WI38 (cell line): ENCODE measurements at regions not wholly inside any gene's neighbourhood (a gene's known extent, or its start where the extent isn't known, plus 50 kb on each side); places are given as distances from the start of the nearest gene placed in this dataset.
"Not testable (repeated sequence)": the region's sequence is repeated elsewhere in the genome, so short reads cannot be mapped to it uniquely, and the experiment has no call there.

Source experiments
- H3K4me3 ChIP-seq: 2 replicates; pipeline ENCODE4 v1.5.1; 2011; ENCODE audit warnings: low read depth, mild to moderate bottlenecking, control low read depth, low read length
- TF ChIP-seq, protein P1 (sequence below): IDR thresholded peaks from 2 replicates; pipeline ENCODE4 v1.5.1; 2012; ENCODE audit warnings: low read depth, mild to moderate bottlenecking, control low read depth, low read length

GRCh38 chr2:31764169-31764568 is 183.4 kb upstream of the SRD5A2 start:
- TF ChIP-seq, protein P1, sequence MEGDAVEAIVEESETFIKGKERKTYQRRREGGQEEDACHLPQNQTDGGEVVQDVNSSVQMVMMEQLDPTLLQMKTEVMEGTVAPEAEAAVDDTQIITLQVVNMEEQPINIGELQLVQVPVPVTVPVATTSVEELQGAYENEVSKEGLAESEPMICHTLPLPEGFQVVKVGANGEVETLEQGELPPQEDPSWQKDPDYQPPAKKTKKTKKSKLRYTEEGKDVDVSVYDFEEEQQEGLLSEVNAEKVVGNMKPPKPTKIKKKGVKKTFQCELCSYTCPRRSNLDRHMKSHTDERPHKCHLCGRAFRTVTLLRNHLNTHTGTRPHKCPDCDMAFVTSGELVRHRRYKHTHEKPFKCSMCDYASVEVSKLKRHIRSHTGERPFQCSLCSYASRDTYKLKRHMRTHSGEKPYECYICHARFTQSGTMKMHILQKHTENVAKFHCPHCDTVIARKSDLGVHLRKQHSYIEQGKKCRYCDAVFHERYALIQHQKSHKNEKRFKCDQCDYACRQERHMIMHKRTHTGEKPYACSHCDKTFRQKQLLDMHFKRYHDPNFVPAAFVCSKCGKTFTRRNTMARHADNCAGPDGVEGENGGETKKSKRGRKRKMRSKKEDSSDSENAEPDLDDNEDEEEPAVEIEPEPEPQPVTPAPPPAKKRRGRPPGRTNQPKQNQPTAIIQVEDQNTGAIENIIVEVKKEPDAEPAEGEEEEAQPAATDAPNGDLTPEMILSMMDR, result no peak
- no peak overlapping the region for H3K4me3 ChIP-seq

GRCh38 chr2:31762085-31762484 is 181.3 kb upstream of the SRD5A2 start:
- TF ChIP-seq, protein P1, result no peak
- no peak overlapping the region for H3K4me3 ChIP-seq

GRCh38 chr2:31757351-31757750 is 176.6 kb upstream of the SRD5A2 start:
- H3K4me3 ChIP-seq, result not testable (repeated sequence)

- not testable (repeated sequence) for H3K4me3 ChIP-seq
Measured at GRCh38 chr2:31748746-31749145, 168.0 kb upstream of the SRD5A2 start.

DNA sequence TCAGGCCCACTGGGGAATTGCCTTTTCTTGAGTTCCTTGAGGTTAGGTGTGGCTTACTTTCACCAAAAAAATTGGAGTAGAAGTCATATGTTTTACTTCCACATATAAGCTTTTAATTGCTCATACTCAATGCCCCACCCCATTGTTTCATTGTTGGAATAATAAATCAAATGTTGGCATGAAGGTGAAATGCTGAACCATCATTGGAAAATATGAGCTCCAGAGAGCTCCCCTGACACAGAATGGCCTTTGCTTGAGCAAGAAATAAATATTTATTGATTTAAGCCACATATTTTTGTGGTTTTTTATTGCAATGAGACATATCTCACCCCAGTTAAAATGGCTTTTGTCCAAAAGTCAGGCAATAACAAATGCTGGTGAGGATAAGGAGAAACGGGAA is 167.3 kb upstream of the SRD5A2 start:
- no peak overlapping the region for H3K4me3 ChIP-seq
- TF ChIP-seq, protein P1, result no peak

DNA sequence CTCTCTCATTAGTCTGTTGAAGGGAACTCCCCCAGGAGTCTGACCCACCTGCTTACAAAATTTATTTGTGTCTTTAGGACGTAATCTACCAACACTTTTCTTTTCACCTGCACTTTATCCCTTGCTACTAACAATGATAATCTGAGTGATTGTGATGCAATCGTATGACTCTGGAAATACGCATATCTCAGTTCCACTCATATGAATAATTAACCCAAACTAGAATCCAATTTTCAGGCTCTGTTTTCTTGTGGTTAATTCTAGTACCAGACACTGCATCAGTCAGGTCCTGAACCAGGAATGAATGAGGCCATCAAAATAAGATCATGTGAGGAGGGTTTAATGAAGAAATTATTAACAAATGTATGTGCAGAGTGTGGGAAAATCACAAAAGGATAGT is 158.4 kb upstream of the SRD5A2 start:
- TF ChIP-seq, protein P1, result no peak
- H3K4me3 ChIP-seq, result no peak overlapping the region

DNA sequence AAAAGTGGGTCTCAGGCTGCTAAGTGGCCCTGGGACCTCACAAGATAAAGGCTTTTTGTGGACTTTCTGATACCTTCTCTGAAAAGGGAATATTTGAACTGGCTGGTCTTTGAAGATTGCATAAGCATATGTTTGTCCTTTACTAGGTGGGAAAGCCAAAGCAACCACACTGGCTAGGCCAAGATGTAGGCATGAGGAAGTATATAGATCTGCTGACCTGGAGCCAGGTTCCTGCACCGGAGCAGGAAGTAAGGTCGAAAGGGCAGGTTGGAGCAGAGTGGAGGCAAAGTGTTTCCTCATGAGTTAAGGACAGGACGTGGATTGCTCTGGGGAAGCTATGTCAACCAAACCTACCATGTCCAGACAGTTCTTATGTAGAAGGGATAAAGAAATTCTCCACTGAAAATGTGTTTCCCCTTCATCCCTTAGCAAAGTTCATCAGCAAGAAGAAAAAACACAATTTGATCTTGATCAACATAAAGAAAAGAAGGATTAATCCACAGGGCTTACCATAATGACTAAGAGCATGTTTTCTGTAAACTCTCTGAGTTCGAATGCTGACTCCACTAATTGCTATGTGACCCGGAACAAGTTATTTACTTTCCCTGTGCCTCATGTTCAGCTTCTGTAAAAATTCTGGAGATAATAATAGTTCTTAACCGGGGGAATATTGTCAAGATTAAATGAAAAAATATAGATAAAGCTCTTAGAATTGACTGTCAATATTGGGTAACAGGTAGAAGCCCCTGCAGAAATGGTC is 156.1 kb upstream of the SRD5A2 start:
- H3K4me3 ChIP-seq, result no peak overlapping the region

GRCh38 chr2:31735716-31736115 is 155.0 kb upstream of the SRD5A2 start:
- no peak overlapping the region for H3K4me3 ChIP-seq
- TF ChIP-seq, protein P1, result no peak

More for the DNA sequence above, 156.1 kb upstream of the SRD5A2 start:
- TF ChIP-seq, protein P1, result no peak
